ENCODE measurements at regions not wholly inside any gene's neighbourhood (a gene's known extent, or its start where the extent isn't known, plus 50 kb on each side); places are given as distances from the start of the nearest gene placed in this dataset.
"Not testable (repeated sequence)": the region's sequence is repeated elsewhere in the genome, so short reads cannot be mapped to it uniquely, and the experiment has no call there.

DNA sequence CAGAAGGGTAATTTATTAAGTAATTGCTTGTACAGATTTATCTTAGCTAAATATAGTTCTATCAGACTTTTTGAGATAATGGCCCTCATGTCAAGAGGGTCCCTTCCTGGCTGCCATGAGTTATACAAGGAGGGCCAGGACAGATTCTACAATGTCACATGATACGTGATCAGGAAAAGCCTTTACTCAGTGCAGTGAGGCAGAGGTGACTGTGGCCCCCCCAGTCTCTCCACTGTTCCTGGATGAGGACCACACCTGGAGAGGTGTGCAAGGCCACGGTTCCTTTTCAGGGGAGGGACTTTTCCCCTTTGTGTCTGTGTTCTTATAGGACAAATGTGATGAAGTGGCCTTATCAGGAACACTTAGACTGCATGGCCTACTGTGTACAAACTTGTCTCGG is 54.3 kb upstream of the LRCH1 start:
- no peak for DNase-seq

DNA sequence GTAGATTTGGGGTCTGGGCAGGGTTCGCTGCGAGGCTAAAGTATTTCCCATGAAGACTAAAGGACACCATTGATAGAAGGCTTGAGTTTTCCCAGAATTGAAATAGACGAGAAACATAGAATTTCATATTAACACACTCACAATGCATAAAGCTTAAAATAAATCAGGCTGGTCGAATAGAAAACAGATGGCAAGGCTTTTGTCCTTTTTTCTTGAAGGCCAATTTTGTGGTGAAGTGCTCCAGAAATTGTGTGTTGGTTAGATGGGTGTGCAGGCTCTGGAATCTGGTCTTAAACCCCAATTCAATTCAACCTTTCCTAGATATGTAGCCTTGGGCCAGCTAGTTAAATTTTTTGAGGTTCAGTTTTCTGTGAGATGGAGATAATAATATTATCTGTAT is 56.9 kb upstream of the LRCH1 start:
- DNase-seq: no peak

DNA sequence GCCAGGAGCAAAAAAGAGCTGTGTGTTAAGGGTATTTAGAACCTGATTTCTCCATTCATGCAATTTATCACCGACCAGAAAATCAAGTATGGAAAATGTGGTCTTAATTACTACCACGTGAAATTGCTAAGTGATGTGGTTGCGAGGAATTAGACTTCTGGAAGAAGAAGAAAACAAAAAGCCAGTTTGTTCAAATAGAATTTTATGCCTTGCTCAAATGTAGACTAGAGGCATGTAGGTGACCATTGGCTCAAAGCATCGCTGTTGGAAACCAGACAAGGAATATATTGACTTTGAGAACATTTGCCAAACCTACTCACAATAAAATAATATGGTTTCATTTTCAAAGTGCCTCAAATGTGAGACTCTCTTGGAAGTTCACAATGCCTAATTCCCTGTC is 57.3 kb upstream of the LRCH1 start:
- DNase-seq: no peak

DNA sequence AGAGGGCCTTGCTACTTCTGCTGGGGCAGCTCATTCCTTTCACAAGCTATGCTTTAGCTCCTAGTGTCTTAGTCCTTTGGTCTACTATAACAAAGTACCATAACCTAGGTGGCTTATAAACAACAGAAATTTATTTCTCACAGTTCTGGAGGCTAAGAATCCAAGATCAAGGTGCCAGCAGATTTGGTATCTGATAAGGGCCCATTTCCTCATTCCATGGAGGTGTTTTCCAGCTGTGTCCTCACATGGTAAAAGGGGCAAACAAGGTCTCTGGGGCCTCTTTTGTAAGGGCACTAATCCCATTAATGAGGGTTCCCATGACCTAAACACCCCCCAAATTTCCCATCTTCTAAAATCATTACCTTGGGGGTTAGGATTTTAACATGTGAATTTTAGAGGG is 57.9 kb upstream of the LRCH1 start:
- DNase-seq: no peak

DNA sequence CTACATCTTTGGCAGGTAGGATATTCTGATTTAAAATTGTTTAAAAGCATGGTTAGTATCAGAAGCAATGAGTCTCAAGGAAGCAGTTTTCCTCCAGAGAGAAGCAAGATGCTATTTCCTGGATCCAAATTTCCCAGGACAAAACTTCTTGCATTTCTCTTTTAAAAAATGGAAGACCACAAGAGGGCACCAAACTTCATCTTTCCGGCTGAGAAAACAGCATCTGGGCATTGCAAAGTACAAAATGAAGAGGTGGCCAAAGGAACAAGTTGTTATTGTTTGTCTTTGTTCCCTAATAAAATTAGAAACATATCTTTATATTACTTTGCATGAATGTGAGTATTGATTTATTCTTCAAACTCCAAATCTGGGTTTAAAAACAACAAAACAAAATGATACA is 60.0 kb upstream of the LRCH1 start:
- DNase-seq: peak; percentile 54 to 70

DNA sequence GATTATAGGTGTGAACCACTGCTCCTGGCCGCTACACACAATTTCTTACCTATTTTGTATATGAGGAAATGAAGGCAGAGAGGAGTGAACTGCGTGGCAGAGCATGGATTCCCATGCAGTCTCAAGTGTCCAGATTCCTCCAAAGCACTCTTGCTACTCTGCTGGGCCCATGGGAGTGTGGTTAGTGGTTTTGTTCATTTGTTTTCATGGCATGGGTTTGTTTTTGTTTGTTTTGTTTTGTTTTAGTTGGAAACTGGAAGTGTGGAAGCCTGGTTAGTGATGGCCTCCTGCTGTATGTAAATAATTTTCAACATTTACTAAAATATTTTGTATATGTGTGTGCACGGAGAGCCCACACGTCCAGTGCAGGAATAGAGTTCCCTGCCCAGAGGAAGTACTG is 61.3 kb upstream of the LRCH1 start:
- DNase-seq: no peak

DNA sequence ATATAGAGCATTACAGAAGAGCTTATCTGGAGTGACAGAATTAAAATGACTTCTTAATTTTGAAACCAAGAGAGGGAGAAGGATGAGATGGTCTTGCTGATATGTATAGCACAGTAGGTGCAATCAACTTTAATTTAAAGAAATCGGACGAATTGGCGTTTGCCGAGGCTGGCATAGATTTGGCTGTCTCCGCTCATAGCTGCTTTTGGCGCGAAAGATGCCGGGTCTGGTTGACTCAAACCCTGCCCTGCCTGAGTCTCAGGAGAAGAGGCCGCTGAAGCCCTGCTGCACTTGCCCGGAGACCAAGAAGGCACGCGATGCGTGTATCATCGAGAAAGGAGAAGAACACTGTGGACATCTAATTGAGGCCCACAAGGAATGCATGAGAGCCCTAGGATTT is 62.3 kb upstream of the LRCH1 start:
- DNase-seq: not testable (repeated sequence)

DNA sequence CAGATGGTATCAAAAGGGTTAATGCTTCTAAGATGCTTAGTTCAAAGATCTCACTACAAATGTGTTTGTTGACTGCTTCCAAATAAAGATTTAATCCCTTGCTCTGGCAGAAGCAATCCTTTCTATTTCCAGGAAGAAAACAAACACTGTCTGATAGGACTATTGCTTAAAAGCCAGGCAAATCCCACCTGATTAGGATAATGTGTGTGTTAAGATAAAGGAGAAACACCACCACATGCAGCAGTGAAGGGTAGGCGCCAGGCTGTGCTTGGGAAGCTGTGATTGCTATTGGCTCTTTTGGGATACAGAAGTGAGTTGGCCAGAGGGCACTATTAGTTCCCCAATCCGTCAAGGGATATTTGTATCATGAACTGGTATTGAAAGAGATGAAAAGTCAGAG is 62.8 kb upstream of the LRCH1 start:
- DNase-seq: peak in 1 of 2 donors; percentile 32

DNA sequence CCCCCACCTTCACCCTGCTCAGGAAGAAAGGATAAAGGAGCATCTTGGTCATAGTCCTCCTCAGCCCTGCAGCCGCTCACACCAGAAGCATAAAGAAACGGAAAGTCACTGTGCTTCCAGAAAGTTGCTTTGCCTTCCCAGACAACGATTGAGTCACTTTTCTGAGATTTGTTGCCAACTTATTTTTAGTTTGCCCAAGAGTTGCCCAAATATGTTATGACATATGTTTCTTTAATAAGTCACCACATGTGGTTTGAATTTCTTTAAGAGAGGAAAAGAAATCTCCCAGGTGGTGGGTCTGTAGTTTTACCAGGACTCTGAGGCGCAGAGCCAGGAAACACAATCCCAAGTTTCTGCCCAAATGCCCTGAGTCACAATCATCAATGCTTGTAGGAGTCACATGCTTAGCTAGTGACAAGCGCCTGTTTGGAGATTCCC is 63.4 kb upstream of the LRCH1 start:
- DNase-seq: peak; percentile 36 to 53

DNA sequence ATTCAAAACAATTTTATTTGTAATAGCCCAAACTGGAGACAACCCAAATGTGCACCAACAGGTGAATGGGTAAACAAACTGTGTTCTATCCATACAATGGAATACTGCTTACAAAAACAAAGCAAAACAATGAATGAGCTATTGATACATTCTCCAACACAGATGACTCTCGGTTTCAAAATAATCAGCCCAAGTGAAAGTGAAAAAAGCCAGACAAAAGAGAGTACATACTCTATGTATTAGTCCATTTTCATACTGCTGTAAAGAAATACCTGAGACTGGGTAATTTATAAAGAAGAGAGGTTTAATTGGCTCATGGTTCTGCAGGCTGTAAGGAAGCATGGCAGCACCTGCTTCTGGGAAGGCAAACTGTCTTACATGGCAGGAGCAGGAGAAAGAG is 65.2 kb upstream of the LRCH1 start:
- DNase-seq: no peak

DNA sequence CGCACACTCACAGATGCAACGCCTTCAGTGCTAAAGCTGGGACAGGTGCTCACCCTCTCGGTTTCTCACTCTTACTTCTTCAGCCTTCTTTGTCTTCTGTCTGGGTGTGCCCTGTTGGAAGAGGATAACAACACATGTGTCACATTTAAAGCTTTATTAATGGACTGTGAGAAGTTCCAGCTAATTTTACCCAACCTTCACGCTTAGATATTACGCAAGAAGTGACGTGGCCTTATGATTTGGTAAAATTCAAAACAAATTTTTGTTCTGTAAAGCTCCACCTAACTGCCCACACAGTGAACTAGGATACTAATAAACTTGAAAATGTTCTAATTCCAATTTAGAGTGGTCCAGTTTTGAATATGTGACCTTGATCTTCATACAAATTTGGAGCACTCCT is 66.7 kb upstream of the LRCH1 start:
- DNase-seq: no peak

DNA sequence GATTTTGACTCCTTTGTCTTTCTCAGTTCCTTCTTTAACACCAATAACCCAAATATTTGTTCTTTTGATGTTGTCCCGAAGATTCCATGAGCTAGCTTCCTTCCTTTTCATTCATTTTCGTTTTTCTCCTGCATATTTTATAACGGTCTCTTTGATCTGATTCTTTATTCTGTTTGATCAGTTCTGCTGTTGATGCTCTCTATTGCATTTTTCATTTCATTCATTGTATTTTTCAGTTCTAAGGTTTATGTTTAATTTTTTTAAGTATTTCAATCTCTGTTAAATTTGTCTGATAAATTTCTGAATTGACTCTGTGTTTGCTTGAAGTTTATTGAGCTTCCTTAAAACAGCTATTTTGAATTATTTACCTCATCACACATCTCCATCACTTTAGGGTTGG is 68.4 kb upstream of the LRCH1 start:
- DNase-seq: no peak

DNA sequence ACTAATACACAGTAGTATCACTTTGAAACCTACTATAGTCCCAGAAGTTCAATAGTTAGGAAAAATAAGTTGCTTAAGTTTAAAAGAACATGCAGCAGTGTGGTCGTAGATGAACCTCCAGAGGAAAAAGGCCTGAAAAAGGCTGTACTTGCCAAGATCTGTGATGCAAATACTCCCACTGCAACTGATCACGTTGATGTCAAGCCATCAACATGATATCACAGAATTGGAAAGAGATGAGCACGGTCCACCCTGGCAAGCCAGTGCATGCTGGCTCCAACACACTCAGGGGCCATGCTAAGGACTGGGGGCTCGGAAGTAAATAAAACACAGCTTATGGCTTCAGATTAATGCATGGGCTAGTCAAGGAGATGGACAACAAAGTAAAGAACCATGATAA is 71.8 kb upstream of the LRCH1 start:
- no peak for DNase-seq

DNA sequence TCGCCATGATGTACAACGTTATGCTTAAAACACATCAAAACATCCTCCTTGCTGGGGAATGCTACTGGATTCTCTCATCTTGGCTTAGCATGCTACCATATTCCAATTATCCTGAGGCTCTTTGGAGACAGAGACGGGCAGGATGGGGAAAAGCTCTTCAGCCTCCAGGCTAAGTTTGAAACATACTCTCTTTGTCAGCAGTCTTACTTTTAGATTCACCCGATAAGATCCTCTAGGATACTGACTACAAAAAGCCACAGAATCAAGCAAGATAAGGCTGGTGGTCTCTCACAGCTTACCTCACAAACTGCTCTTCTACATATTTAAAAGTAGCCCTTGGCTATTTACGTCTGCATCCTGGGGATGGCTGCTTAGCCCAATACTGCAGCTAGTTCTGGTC is 72.8 kb upstream of the LRCH1 start:
- DNase-seq: no peak

DNA sequence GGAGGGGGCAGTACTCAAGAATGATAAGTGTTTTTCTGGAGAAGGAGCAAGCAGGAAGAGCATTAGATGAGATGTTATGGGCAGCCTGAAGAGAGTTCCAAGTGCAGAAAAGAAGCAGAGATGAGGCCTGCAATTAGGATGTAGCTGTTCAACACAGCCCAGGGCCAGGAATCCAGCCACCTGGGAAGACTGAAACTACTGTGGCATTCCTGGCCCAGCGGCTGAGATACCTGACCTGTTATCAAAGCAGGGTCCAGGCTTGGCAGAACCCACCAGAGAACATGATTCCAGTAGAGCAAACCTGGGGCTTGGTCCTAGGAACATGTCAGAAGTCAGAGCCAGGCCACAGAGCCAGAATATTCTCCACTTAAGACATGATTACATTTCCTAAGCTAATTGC is 73.3 kb upstream of the LRCH1 start:
- DNase-seq: no peak

DNA sequence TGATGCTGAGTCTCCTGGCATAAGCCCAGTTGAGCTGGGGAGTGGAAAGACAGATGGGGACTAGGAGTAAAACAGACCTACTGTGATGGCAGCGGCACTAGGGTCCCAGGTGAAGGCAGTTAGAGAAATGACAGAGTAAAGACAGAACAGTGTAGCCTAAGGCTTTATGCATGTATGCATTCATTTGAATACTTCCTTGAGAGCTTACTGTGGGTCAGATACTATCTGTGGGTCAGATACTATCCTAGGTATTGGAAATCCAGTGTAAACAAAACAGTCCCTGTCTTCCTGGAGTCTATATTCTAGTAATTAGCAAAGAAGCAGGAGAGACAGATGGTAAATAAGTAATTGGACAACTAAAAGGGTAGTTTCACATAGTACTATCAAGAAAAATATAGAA is 73.7 kb upstream of the LRCH1 start:
- DNase-seq: no peak

DNA sequence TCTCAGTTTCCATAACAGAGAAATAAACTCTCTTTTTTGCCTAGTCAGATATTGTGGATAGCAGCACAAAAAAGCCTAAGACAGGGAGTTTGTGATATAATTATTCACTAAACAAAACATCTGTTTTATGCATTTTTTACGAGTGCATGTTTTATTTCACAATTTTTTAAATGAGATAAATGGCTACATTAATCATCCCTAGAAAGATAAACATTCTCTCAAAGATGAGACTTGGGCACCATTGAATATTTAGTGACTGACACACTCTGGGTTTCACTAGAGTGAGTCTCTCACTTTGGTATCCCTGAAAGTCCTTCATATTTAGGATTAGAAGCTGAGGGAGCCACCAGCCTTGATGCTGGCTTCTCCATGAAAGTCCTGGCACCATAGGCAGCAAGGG is 74.3 kb upstream of the LRCH1 start:
- DNase-seq: no peak

DNA sequence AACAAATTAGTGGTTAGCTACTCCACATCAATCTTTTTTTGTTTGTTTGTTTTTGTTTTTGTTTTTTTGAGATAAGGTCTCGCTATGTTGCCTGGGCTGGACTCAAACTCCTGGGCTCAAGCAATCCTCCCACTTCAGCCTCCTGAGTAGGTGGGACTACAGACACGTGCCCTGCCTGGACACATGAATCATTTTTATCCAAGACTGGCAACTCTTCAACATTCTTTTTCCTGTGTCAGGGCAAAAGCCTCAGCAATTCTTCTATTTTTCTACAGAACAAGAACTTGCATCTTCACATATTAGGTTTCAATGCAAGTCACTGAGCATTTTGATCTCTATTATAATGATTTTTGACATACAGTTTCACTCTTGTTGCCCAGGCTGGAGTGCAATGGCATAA is 76.8 kb upstream of the LRCH1 start:
- peak in 1 of 2 donors; percentile 20 for DNase-seq

DNA sequence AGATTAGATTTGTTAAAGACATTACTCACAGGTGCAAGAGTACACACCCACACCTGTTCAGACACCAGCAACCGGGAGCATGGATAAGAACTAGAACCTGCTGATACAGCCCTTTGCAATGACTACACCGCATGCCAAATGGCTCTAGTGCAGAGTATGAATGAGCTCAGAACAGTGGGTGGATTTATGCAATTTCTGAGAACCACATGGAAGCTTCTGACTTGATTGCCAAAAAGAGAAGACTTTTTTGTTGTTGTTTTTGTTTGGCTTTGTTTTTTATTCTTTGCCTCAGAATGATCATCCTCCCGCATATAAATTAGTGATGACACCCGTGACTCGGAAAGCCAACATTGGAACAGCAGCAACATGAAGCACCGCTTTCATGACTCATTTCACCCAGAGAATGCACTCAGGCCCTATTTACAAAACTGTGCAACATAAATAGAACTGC is 77.4 kb upstream of the LRCH1 start:
- peak; percentile 80 to 90 for DNase-seq

DNA sequence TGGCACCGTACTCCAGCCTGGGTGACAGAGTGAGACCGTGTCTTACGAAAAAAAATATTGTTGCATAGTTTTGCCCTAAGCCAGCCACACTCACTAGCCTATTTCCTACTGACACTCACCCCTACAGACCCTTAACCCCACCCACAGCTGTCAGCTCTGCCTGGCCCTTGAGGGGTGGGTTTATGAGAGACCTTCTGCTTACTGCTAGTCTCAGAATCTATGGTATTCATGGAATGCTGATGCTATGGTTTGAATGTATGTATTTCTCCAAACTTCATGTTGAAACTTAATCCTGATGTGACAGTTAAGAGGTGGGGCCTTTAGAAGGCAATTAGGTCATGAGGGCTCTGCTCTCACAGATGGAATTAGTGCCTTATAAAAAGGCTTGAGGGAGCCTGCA is 79.2 kb upstream of the LRCH1 start:
- DNase-seq: no peak

DNA sequence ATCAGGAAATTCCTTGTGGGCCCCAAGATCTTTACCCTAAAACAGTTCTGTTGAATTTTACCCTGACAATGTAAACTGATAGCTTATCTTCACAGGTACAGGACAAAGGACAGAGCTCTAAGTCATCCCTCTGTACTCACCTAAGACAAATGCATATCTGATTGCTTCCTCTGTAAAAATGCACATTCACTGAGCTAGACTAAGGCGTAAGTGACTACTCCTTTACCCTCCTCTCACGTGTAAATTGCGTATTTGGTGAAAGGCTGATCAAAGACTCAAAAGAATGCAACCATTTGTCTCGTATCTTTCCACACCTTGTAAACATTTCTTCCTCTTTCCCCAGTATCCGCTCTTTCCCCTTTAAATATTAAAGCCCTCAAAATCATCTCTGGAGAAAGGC is 80.6 kb upstream of the LRCH1 start:
- DNase-seq: no peak

DNA sequence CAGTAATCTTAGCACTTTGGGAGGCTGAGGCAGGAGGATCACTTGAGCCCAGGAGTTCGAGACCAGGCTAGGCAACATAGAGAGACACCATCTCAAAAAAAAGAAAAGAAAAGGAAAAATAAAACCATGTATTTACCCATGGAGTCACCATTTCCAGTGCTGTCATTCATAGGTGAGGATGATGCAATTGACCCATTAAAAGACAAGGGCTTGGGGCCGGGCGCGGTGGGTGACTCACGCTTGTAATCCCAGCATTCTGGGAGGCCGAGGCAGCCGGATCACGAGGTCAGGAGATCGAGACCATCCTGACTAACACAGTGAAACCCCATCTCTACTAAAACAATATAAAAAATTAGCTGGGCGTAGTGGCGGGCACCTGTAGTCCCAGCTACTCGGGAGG is 82.6 kb upstream of the RUBCNL start:
- DNase-seq: not testable (repeated sequence)

DNA sequence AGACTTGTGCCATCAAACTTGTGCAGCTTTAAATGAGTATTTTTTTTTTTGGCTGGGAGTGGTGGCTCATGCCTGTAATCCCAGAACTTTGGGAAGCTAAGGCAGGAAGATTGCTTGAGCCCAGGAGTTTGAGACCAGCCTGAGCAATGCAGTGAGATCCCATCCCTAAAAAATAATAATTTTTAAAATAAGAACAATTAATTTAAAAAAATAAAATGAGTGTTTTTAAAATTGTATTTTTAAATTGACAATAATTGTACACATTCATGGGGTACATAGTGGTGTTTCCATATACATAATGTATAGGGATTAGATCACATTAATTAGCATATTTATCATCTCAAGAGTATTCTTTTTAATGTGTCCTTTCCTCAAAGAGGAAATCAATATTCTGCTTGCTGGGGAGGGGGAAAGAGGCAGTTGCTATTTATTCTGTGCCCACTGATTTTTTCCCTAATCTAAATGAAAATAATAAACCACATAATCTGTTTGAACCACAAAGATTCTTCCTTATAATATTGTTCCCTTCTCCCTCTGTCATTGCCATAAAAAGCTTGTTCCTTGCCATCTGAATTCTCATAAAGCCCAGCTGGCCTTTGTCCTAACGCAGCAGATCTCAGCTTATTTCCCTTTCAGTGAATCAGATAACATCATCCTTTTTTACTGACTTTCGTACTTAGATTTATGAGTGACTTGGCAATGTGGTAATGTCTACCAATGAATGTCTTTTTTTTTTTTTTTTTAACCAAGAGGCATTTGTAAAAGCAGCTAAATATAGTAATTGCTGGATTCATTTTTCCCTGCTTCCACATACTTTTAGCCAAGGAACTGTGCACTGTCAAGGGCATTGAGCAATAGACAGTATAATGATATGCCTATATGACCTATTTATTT is 81.8 kb upstream of the RUBCNL start:
- DNase-seq: peak in 1 of 2 donors; percentile 15

DNA sequence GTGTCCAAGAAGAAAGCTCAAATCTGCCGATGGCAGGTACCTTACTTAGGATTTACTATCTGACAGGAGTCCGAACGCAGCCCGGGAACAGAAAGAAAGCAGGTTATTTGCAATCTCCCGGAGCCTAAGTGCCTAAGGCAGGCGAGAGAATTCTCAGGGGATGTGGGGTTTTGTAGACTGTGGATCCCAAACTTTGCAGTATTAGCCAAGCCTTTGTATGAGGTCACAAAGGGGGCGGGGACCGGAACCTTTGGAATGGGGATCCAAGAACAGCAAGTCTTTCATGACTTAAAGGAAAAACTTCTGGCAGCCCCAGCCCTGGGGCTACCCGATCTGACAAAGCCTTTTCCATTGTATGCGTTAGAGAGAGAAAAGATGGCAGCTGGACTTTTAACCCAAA is 80.6 kb upstream of the RUBCNL start:
- DNase-seq: not testable (repeated sequence)

DNA sequence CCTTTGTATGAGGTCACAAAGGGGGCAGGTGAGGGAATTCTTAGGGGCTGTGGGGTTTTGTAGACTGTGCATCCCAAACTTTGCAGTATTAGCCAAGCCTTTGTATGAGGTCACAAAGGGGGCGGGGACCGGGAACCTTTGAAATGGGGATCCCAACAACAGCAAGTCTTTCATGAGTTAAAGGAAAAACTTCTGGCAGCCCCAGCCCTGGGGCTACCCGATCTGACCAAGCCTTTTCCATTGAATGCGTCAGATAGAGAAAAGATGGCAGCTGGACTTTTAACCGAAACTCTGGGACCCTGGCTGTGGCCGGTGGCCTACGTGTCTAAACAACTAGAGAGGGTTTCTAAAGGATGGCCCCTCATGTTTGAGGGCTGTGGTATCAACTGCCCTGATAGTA is 79.0 kb upstream of the RUBCNL start:
- not testable (repeated sequence) for DNase-seq
